GM23338 (cell line): ENCODE measurements at regions not wholly inside any gene's neighbourhood (a gene's known extent, or its start where the extent isn't known, plus 50 kb on each side); places are given as distances from the start of the nearest gene placed in this dataset.

Experiments used
- ATAC-seq: fragments of 200-7000 bp; cut with Tn5 transposase; 3 replicates; pipeline ENCODE4 v1.9.1; 2020
- DNase-seq: peaks from one replicate; pipeline ENCODE4 v3.0.0-alpha.2; 2015; ENCODE audit warnings: low spot score
- H2AFZ ChIP-seq: fragments of 200-600 bp; sonication (generic); 2 replicates; pipeline ENCODE4 v1.8.0; 2016; ENCODE audit warnings: antibody characterized with exemption, mild to moderate bottlenecking, moderate library complexity
- H3F3A ChIP-seq: fragments of 200-600 bp; sonication (generic); replicated peaks from 2 replicates; pipeline ENCODE4 v1.8.0; 2017; ENCODE audit warnings: antibody characterized with exemption, mixed run types, low read depth
- H3K27ac ChIP-seq: fragments of 200-600 bp; sonication (generic); 2 replicates; pipeline ENCODE4 v1.6.1; 2016; ENCODE audit warnings: low read depth
- H3K27me3 ChIP-seq: fragments of 200-600 bp; sonication (generic); 2 replicates; pipeline ENCODE4 v1.8.0; 2016; ENCODE audit warnings: mild to moderate bottlenecking, mixed run types, moderate library complexity; ENCODE audit not compliant: insufficient read depth
- H3K36me3 ChIP-seq: fragments of 200-600 bp; sonication (generic); 2 replicates; pipeline ENCODE4 v1.8.0; 2016; ENCODE audit warnings: mild to moderate bottlenecking; ENCODE audit not compliant: insufficient read depth
- H3K4me1 ChIP-seq: fragments of 200-600 bp; sonication (generic); 2 replicates; pipeline ENCODE4 v1.8.0; 2016; ENCODE audit warnings: mild to moderate bottlenecking, moderate library complexity; ENCODE audit not compliant: insufficient read depth
- H3K4me2 ChIP-seq: fragments of 200-600 bp; sonication (generic); 2 replicates; pipeline ENCODE4 v1.7.1; 2017; ENCODE audit warnings: mixed run types
- H3K4me3 ChIP-seq: fragments of 200-600 bp; sonication (generic); 2 replicates; pipeline ENCODE4 v1.6.1; 2016; ENCODE audit warnings: mixed run types
- H3K79me2 ChIP-seq: fragments of 200-600 bp; sonication (generic); replicated peaks from 2 replicates; pipeline ENCODE4 v1.8.0; 2017; ENCODE audit warnings: mild to moderate bottlenecking; ENCODE audit not compliant: insufficient read depth
- H3K9me2 ChIP-seq: fragments of 200-600 bp; sonication (generic); 2 replicates; pipeline ENCODE4 v1.8.0; 2017; ENCODE audit not compliant: insufficient read depth
- H4K20me1 ChIP-seq: fragments of 200-600 bp; sonication (generic); replicated peaks from 2 replicates; pipeline ENCODE4 v1.8.0; 2017; ENCODE audit warnings: mild to moderate bottlenecking; ENCODE audit not compliant: insufficient read depth
- H3K27ac Mint-ChIP-seq: 2 replicates; pipeline ENCODE4 v1.8.0; 2020; ENCODE audit warnings: inconsistent platforms, mild to moderate bottlenecking, moderate library complexity, mixed read lengths
- H3K27me3 Mint-ChIP-seq: 3 replicates; pipeline ENCODE4 v1.8.0; 2022; ENCODE audit warnings: low read depth, mild to moderate bottlenecking, moderate library complexity, mixed read lengths, inconsistent platforms; ENCODE audit not compliant: insufficient read depth, poor library complexity
- H3K36me3 Mint-ChIP-seq: 3 replicates; pipeline ENCODE4 v1.8.0; 2021; ENCODE audit warnings: low read depth, mild to moderate bottlenecking, inconsistent platforms, moderate library complexity, mixed read lengths
- H3K4me1 Mint-ChIP-seq: 3 replicates; pipeline ENCODE4 v1.8.0; 2020; ENCODE audit warnings: mild to moderate bottlenecking, inconsistent platforms, mixed read lengths
- H3K4me3 Mint-ChIP-seq: 3 replicates; pipeline ENCODE4 v1.8.0; 2021; ENCODE audit warnings: moderate library complexity, mild to moderate bottlenecking, inconsistent platforms, mixed read lengths
- H3K9me3 Mint-ChIP-seq: 3 replicates; pipeline ENCODE4 v1.8.0; 2020; ENCODE audit warnings: moderate library complexity, mild to moderate bottlenecking, inconsistent platforms, mixed read lengths
- CREB1 ChIP-seq: fragments of 250-450 bp; sonication (Bioruptor Pico); IDR thresholded peaks from 2 replicates; pipeline ENCODE4 v1.5.0; 2020; ENCODE audit warnings: low read depth, mild to moderate bottlenecking, moderate library complexity
- EZH2 ChIP-seq: fragments of 200-600 bp; sonication (generic); IDR thresholded peaks from one replicate; pipeline ENCODE4 v1.8.0; 2017; ENCODE audit warnings: antibody characterized with exemption, mild to moderate bottlenecking, low read depth; ENCODE audit not compliant: unreplicated experiment
- EZH2phosphoT487 ChIP-seq: fragments of 200-600 bp; sonication (generic); IDR thresholded peaks from one replicate; pipeline ENCODE4 v1.8.1; 2018; ENCODE audit warnings: antibody characterized with exemption; ENCODE audit not compliant: unreplicated experiment
- JUNB ChIP-seq: IDR thresholded peaks from one replicate; pipeline ENCODE4 v1.6.1; 2016; ENCODE audit warnings: antibody characterized with exemption; ENCODE audit not compliant: unreplicated experiment
- NANOG ChIP-seq: IDR thresholded peaks from 2 replicates; pipeline ENCODE4 v1.6.1; 2016; ENCODE audit warnings: antibody characterized with exemption, borderline replicate concordance
- POLR2AphosphoS5 ChIP-seq: IDR thresholded peaks from 2 replicates; pipeline ENCODE4 v1.6.1; 2016; ENCODE audit warnings: antibody characterized with exemption, low read depth
- STAT1 ChIP-seq: IDR thresholded peaks from one replicate; pipeline ENCODE4 v1.6.1; 2016; ENCODE audit warnings: antibody characterized with exemption; ENCODE audit not compliant: unreplicated experiment
- ZNF114 ChIP-seq: fragments of 250-450 bp; sonication (Bioruptor Pico); IDR thresholded peaks from 2 replicates; pipeline ENCODE4 v1.5.0; 2020; ENCODE audit warnings: mild to moderate bottlenecking, moderate library complexity
- ZNF331 ChIP-seq: fragments of 250-450 bp; sonication (Bioruptor Pico); IDR thresholded peaks from 2 replicates; pipeline ENCODE4 v1.5.0; 2020; ENCODE audit warnings: low read depth, mild to moderate bottlenecking, moderate library complexity
- TF ChIP-seq, protein P1 (sequence below): IDR thresholded peaks from one replicate; pipeline ENCODE4 v1.6.1; 2018; ENCODE audit warnings: antibody characterized with exemption; ENCODE audit not compliant: unreplicated experiment
- TF ChIP-seq, protein P2 (sequence below), 2 experiments: fragments of 200-600 bp in 1 of 2; sonication (generic) in 1 of 2; conservative IDR thresholded peaks; 2 replicates each; pipeline versions ENCODE4 v1.5.1 to v1.6.1; 2016 to 2017; ENCODE audit warnings: antibody characterized with exemption in 2 of 2, low read depth in 2 of 2, mild to moderate bottlenecking in 2 of 2, moderate library complexity in 1 of 2
- TF ChIP-seq, protein P3 (sequence below): fragments of 250-450 bp; sonication (Bioruptor Pico); IDR thresholded peaks from 2 replicates; pipeline ENCODE4 v1.5.0; 2020; ENCODE audit warnings: mild to moderate bottlenecking, moderate library complexity
- TF ChIP-seq, protein P4 (sequence below): IDR thresholded peaks from 2 replicates; pipeline ENCODE4 v1.6.1; 2016; ENCODE audit warnings: antibody characterized with exemption

DNA sequence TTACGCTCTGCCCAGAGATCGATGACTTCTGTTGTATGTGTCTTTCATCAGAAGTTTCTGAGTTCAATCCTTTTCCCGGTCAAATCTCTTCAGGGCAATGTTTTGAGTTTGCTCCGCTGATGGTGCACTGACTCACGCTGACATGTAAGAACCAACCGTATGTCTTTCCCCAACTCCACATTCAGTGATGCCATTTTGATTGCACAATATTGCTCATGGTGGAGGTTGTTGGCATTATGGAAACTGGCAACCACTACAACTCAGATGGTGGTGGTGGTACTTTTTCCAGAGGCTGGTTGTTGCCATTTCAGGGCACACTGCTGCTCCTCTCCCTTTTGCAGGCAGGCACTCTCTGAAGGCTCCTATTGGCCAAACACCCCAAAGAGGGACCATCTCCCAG, 751.5 kb downstream of the DCDC2C start:
- no peak overlapping the region for H3K27ac ChIP-seq
- no peaks in the 10 kb centered on the region for H3K4me1 ChIP-seq
- Mint-ChIP-seq H3K4me3 (no peak overlapping the region), H3K27me3 (peaks cover 2% of the 10 kb centered on the region), H3K9me3 (peaks cover 73% of the 10 kb centered on the region), H3K27ac (no peak overlapping the region), H3K36me3 (peaks cover 9% of the 10 kb centered on the region; the same call in 2 of the 3 replicates), H3K4me1 (no peaks in the 10 kb centered on the region; the same call in 2 of the 3 replicates)
- DNase-seq, result no peak
- TF ChIP-seq EZH2 (no peak), JUNB (no peak), STAT1 (no peak), POLR2AphosphoS5 (no peak), ZNF114 (CRISPR knock-in tag) (no peak), CREB1 (CRISPR knock-in tag) (no peak), ZNF331 (CRISPR knock-in tag) (no peak), EZH2phosphoT487 (no peak), NANOG (no peak)
- TF ChIP-seq, protein P1, sequence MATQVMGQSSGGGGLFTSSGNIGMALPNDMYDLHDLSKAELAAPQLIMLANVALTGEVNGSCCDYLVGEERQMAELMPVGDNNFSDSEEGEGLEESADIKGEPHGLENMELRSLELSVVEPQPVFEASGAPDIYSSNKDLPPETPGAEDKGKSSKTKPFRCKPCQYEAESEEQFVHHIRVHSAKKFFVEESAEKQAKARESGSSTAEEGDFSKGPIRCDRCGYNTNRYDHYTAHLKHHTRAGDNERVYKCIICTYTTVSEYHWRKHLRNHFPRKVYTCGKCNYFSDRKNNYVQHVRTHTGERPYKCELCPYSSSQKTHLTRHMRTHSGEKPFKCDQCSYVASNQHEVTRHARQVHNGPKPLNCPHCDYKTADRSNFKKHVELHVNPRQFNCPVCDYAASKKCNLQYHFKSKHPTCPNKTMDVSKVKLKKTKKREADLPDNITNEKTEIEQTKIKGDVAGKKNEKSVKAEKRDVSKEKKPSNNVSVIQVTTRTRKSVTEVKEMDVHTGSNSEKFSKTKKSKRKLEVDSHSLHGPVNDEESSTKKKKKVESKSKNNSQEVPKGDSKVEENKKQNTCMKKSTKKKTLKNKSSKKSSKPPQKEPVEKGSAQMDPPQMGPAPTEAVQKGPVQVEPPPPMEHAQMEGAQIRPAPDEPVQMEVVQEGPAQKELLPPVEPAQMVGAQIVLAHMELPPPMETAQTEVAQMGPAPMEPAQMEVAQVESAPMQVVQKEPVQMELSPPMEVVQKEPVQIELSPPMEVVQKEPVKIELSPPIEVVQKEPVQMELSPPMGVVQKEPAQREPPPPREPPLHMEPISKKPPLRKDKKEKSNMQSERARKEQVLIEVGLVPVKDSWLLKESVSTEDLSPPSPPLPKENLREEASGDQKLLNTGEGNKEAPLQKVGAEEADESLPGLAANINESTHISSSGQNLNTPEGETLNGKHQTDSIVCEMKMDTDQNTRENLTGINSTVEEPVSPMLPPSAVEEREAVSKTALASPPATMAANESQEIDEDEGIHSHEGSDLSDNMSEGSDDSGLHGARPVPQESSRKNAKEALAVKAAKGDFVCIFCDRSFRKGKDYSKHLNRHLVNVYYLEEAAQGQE, result no peak
- TF ChIP-seq, protein P2, sequence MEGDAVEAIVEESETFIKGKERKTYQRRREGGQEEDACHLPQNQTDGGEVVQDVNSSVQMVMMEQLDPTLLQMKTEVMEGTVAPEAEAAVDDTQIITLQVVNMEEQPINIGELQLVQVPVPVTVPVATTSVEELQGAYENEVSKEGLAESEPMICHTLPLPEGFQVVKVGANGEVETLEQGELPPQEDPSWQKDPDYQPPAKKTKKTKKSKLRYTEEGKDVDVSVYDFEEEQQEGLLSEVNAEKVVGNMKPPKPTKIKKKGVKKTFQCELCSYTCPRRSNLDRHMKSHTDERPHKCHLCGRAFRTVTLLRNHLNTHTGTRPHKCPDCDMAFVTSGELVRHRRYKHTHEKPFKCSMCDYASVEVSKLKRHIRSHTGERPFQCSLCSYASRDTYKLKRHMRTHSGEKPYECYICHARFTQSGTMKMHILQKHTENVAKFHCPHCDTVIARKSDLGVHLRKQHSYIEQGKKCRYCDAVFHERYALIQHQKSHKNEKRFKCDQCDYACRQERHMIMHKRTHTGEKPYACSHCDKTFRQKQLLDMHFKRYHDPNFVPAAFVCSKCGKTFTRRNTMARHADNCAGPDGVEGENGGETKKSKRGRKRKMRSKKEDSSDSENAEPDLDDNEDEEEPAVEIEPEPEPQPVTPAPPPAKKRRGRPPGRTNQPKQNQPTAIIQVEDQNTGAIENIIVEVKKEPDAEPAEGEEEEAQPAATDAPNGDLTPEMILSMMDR (conservative IDR thresholded peaks at IDR 0.05; ENCODE audit: low read depth in 2 of 2), result no peak
- TF ChIP-seq, protein P3, sequence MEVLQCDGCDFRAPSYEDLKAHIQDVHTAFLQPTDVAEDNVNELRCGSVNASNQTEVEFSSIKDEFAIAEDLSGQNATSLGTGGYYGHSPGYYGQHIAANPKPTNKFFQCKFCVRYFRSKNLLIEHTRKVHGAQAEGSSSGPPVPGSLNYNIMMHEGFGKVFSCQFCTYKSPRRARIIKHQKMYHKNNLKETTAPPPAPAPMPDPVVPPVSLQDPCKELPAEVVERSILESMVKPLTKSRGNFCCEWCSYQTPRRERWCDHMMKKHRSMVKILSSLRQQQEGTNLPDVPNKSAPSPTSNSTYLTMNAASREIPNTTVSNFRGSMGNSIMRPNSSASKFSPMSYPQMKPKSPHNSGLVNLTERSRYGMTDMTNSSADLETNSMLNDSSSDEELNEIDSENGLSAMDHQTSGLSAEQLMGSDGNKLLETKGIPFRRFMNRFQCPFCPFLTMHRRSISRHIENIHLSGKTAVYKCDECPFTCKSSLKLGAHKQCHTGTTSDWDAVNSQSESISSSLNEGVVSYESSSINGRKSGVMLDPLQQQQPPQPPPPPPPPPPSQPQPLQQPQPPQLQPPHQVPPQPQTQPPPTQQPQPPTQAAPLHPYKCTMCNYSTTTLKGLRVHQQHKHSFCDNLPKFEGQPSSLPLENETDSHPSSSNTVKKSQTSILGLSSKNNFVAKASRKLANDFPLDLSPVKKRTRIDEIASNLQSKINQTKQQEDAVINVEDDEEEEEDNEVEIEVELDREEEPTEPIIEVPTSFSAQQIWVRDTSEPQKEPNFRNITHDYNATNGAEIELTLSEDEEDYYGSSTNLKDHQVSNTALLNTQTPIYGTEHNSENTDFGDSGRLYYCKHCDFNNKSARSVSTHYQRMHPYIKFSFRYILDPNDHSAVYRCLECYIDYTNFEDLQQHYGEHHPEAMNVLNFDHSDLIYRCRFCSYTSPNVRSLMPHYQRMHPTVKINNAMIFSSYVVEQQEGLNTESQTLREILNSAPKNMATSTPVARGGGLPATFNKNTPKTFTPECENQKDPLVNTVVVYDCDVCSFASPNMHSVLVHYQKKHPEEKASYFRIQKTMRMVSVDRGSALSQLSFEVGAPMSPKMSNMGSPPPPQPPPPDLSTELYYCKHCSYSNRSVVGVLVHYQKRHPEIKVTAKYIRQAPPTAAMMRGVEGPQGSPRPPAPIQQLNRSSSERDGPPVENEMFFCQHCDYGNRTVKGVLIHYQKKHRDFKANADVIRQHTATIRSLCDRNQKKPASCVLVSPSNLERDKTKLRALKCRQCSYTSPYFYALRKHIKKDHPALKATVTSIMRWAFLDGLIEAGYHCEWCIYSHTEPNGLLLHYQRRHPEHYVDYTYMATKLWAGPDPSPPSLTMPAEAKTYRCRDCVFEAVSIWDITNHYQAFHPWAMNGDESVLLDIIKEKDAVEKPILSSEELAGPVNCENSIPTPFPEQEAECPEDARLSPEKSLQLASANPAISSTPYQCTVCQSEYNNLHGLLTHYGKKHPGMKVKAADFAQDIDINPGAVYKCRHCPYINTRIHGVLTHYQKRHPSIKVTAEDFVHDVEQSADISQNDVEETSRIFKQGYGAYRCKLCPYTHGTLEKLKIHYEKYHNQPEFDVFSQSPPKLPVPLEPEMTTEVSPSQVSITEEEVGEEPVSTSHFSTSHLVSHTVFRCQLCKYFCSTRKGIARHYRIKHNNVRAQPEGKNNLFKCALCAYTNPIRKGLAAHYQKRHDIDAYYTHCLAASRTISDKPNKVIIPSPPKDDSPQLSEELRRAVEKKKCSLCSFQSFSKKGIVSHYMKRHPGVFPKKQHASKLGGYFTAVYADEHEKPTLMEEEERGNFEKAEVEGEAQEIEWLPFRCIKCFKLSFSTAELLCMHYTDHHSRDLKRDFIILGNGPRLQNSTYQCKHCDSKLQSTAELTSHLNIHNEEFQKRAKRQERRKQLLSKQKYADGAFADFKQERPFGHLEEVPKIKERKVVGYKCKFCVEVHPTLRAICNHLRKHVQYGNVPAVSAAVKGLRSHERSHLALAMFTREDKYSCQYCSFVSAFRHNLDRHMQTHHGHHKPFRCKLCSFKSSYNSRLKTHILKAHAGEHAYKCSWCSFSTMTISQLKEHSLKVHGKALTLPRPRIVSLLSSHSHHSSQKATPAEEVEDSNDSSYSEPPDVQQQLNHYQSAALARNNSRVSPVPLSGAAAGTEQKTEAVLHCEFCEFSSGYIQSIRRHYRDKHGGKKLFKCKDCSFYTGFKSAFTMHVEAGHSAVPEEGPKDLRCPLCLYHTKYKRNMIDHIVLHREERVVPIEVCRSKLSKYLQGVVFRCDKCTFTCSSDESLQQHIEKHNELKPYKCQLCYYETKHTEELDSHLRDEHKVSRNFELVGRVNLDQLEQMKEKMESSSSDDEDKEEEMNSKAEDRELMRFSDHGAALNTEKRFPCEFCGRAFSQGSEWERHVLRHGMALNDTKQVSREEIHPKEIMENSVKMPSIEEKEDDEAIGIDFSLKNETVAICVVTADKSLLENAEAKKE, result no peak
- TF ChIP-seq, protein P4, sequence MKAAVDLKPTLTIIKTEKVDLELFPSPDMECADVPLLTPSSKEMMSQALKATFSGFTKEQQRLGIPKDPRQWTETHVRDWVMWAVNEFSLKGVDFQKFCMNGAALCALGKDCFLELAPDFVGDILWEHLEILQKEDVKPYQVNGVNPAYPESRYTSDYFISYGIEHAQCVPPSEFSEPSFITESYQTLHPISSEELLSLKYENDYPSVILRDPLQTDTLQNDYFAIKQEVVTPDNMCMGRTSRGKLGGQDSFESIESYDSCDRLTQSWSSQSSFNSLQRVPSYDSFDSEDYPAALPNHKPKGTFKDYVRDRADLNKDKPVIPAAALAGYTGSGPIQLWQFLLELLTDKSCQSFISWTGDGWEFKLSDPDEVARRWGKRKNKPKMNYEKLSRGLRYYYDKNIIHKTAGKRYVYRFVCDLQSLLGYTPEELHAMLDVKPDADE, result no peak
- H4K20me1 ChIP-seq, result no peaks in the 10 kb centered on the region
- H3K79me2 ChIP-seq, result no peaks in the 10 kb centered on the region
- ATAC-seq, result no peak
- H3K36me3 ChIP-seq, result peaks cover 3% of the 10 kb centered on the region; the same call in 1 of the 2 replicates
- no peaks in the 10 kb centered on the region for H3F3A ChIP-seq
- H3K4me3 ChIP-seq, result no peak overlapping the region
- no peak overlapping the region for H3K4me2 ChIP-seq
- no peaks in the 10 kb centered on the region; the same call in 1 of the 2 replicates for H3K9me2 ChIP-seq
- H2AFZ ChIP-seq, result no peak overlapping the region
- H3K27me3 ChIP-seq, result no peaks in the 10 kb centered on the region
